GM23248 (cell line): ENCODE measurements at regions not wholly inside any gene's neighbourhood (a gene's known extent, or its start where the extent isn't known, plus 50 kb on each side); places are given as distances from the start of the nearest gene placed in this dataset.

Experiments used
- DNase-seq: peaks from one replicate; pipeline ENCODE4 v3.0.0-alpha.2; 2015
- H2AFZ ChIP-seq: fragments of 200-600 bp; sonication (generic); 2 replicates; pipeline ENCODE4 v1.6.1; 2016; ENCODE audit warnings: antibody characterized with exemption
- H3F3A ChIP-seq: fragments of 200-600 bp; sonication (generic); 2 replicates; pipeline ENCODE4 v1.6.1; 2016; ENCODE audit warnings: mild to moderate bottlenecking, antibody characterized with exemption, mixed run types; ENCODE audit not compliant: insufficient read depth
- H3K27ac ChIP-seq: fragments of 200-600 bp; sonication (generic); 2 replicates; pipeline ENCODE4 v1.5.1; 2016; ENCODE audit warnings: mild to moderate bottlenecking
- H3K27me3 ChIP-seq: fragments of 200-600 bp; sonication (generic); replicated peaks from 2 replicates; pipeline ENCODE4 v1.6.1; 2016; ENCODE audit warnings: mild to moderate bottlenecking; ENCODE audit not compliant: insufficient read depth
- H3K36me3 ChIP-seq: fragments of 200-600 bp; sonication (generic); 2 replicates; pipeline ENCODE4 v1.6.1; 2016; ENCODE audit warnings: low read depth, mild to moderate bottlenecking
- H3K4me1 ChIP-seq: fragments of 200-600 bp; sonication (generic); 2 replicates; pipeline ENCODE4 v1.6.1; 2016; ENCODE audit warnings: mild to moderate bottlenecking; ENCODE audit not compliant: insufficient read depth
- H3K4me2 ChIP-seq: fragments of 200-600 bp; sonication (generic); one replicate; pipeline ENCODE4 v1.6.1; 2016; ENCODE audit warnings: mild to moderate bottlenecking; ENCODE audit not compliant: unreplicated experiment
- H3K4me3 ChIP-seq: fragments of 200-600 bp; sonication (generic); 2 replicates; pipeline ENCODE4 v1.5.1; 2016; ENCODE audit warnings: mild to moderate bottlenecking
- H3K79me2 ChIP-seq: fragments of 200-600 bp; sonication (generic); 2 replicates; pipeline ENCODE4 v1.6.1; 2016; ENCODE audit warnings: mild to moderate bottlenecking; ENCODE audit not compliant: insufficient read depth
- H3K9ac ChIP-seq: fragments of 200-600 bp; sonication (generic); 2 replicates; pipeline ENCODE4 v1.6.1; 2016; ENCODE audit warnings: mild to moderate bottlenecking
- H3K9me2 ChIP-seq: fragments of 200-600 bp; sonication (generic); 2 replicates; pipeline ENCODE4 v1.6.1; 2016; ENCODE audit warnings: mixed run types, mild to moderate bottlenecking, moderate library complexity; ENCODE audit not compliant: insufficient read depth
- H3K9me3 ChIP-seq: fragments of 200-600 bp; sonication (generic); one replicate; pipeline ENCODE4 v1.6.1; 2017; ENCODE audit warnings: low read depth
- H4K20me1 ChIP-seq: fragments of 200-600 bp; sonication (generic); 2 replicates; pipeline ENCODE4 v1.6.0; 2016; ENCODE audit not compliant: insufficient read depth
- EZH2 ChIP-seq: fragments of 200-600 bp; sonication (generic); IDR thresholded peaks from 2 replicates; pipeline ENCODE4 v1.6.1; 2018; ENCODE audit warnings: antibody characterized with exemption, mild to moderate bottlenecking; ENCODE audit not compliant: insufficient read depth, poor library complexity, severe bottlenecking
- EZH2phosphoT487 ChIP-seq: fragments of 200-600 bp; sonication (generic); IDR thresholded peaks from 2 replicates; pipeline ENCODE4 v1.6.1; 2018; ENCODE audit warnings: antibody characterized with exemption, moderate library complexity, mild to moderate bottlenecking, low read depth; ENCODE audit not compliant: insufficient read depth
- WGBS, 2 experiments: methylation state at CpG; one replicate each; pipeline ENCODE4 v1.1.6; 2015 to 2017; ENCODE audit warnings: low lambda C conversion rate in 2 of 2, low coverage in 1 of 2; ENCODE audit errors: missing lambda C conversion rate in 2 of 2; 5-methylcytosine and 5-hydroxymethylcytosine counted together
- in situ Hi-C: fragments of 300-500 bp; cut with MboI; formaldehyde crosslinking; loops from 2 replicates; pipeline ENCODE4 v1.15.0; 2020

- H3K9me2 ChIP-seq = no peaks in the 10 kb centered on the region
- H2AFZ ChIP-seq = no peak overlapping the region
- no peak overlapping the region for H3K9ac ChIP-seq
- H3K9me3 ChIP-seq = no peaks in the 10 kb centered on the region
- in situ Hi-C loops = no loop called here
- H3K79me2 ChIP-seq = no peaks in the 10 kb centered on the region
- WGBS, 2 experiments = 5 to 7% methylated on average over 2 of the region's 2 CpGs
- no peaks in the 10 kb centered on the region for H3F3A ChIP-seq
- TF ChIP-seq EZH2 (no peak), EZH2phosphoT487 (no peak)
- no peak overlapping the region for H3K4me2 ChIP-seq
- H3K4me3 ChIP-seq = no peak overlapping the region
- no peaks in the 10 kb centered on the region for H3K4me1 ChIP-seq
- no peaks in the 10 kb centered on the region for H3K36me3 ChIP-seq
- H3K27me3 ChIP-seq = no peaks in the 10 kb centered on the region
- no peaks in the 10 kb centered on the region for H4K20me1 ChIP-seq
- DNase-seq = no peak
- no peak overlapping the region for H3K27ac ChIP-seq
These were observed 1183.1 kb downstream of the ZPLD1 start for GRCh38 chr3:103617961-103618360.

- H3K79me2 ChIP-seq = no peaks in the 10 kb centered on the region
- DNase-seq = no peak
- no peaks in the 10 kb centered on the region for H3K9me2 ChIP-seq
- no peaks in the 10 kb centered on the region for H3K27me3 ChIP-seq
- 14 to 32% methylated on average over 1 of the region's 1 CpG for WGBS, 2 experiments
- no peak overlapping the region for H2AFZ ChIP-seq
- H3F3A ChIP-seq = no peaks in the 10 kb centered on the region
- H3K27ac ChIP-seq = no peak overlapping the region
- no peaks in the 10 kb centered on the region for H3K4me1 ChIP-seq
- in situ Hi-C loops = no loop called here
- H3K9ac ChIP-seq = no peak overlapping the region
- H3K36me3 ChIP-seq = no peaks in the 10 kb centered on the region
- TF ChIP-seq EZH2 (no peak), EZH2phosphoT487 (no peak)
- H4K20me1 ChIP-seq = no peaks in the 10 kb centered on the region
- H3K9me3 ChIP-seq = no peaks in the 10 kb centered on the region
- no peak overlapping the region for H3K4me3 ChIP-seq
- H3K4me2 ChIP-seq = no peak overlapping the region
These were observed 1189.5 kb downstream of the ZPLD1 start for GRCh38 chr3:103624271-103624670.

- H3K27me3 ChIP-seq = no peaks in the 10 kb centered on the region
- no peaks in the 10 kb centered on the region for H3K9me3 ChIP-seq
- H2AFZ ChIP-seq = no peak overlapping the region
- no peaks in the 10 kb centered on the region for H3K4me1 ChIP-seq
- 4 to 6% methylated on average over 1 of the region's 1 CpG for WGBS, 2 experiments
- in situ Hi-C loops = no loop called here
- no peaks in the 10 kb centered on the region for H3K36me3 ChIP-seq
- no peaks in the 10 kb centered on the region for H4K20me1 ChIP-seq
- no peaks in the 10 kb centered on the region for H3K9me2 ChIP-seq
- H3K4me3 ChIP-seq = no peak overlapping the region
- no peaks in the 10 kb centered on the region for H3F3A ChIP-seq
- no peak overlapping the region for H3K9ac ChIP-seq
- TF ChIP-seq EZH2 (no peak), EZH2phosphoT487 (no peak)
- H3K79me2 ChIP-seq = no peaks in the 10 kb centered on the region
- H3K27ac ChIP-seq = no peak overlapping the region
- no peak for DNase-seq
- H3K4me2 ChIP-seq = no peak overlapping the region
These were observed 1194.6 kb downstream of the ZPLD1 start for GRCh38 chr3:103629391-103629790.

- in situ Hi-C loops = no loop called here
- no peak overlapping the region for H3K27ac ChIP-seq
- 7 to 9% methylated on average over 2 of the region's 2 CpGs for WGBS, 2 experiments
- no peak overlapping the region for H2AFZ ChIP-seq
- H3K79me2 ChIP-seq = no peaks in the 10 kb centered on the region
- H3K4me2 ChIP-seq = no peak overlapping the region
- DNase-seq = no peak
- H3K36me3 ChIP-seq = no peaks in the 10 kb centered on the region
- peaks cover 3% of the 10 kb centered on the region for H3K9me3 ChIP-seq
- no peaks in the 10 kb centered on the region for H3K27me3 ChIP-seq
- no peak overlapping the region for H3K4me3 ChIP-seq
- no peak overlapping the region for H3K9ac ChIP-seq
- TF ChIP-seq EZH2phosphoT487 (no peak), EZH2 (no peak)
- H3K9me2 ChIP-seq = no peaks in the 10 kb centered on the region
- H4K20me1 ChIP-seq = no peaks in the 10 kb centered on the region
- no peaks in the 10 kb centered on the region for H3K4me1 ChIP-seq
- no peaks in the 10 kb centered on the region for H3F3A ChIP-seq
These were observed 1209.6 kb downstream of the ZPLD1 start for GRCh38 chr3:103644450-103644849.

GRCh38 chr3:103653996-103654395 lies 1219.2 kb downstream of the ZPLD1 start:
- Histone ChIP-seq H3F3A (no peaks in the 10 kb centered on the region), H3K4me2 (no peak overlapping the region), H3K4me3 (no peak overlapping the region), H3K27me3 (no peaks in the 10 kb centered on the region), H3K9ac (no peak overlapping the region), H2AFZ (no peak overlapping the region), H3K36me3 (no peaks in the 10 kb centered on the region), H3K9me3 (no peaks in the 10 kb centered on the region), H4K20me1 (no peaks in the 10 kb centered on the region), H3K9me2 (no peaks in the 10 kb centered on the region), H3K4me1 (no peaks in the 10 kb centered on the region), H3K79me2 (no peaks in the 10 kb centered on the region), H3K27ac (no peak overlapping the region)
- in situ Hi-C loops = no loop called here
- 0% methylated on average over 1 of the region's 1 CpG for WGBS, 2 experiments
- TF ChIP-seq EZH2phosphoT487 (no peak), EZH2 (no peak)
- no peak for DNase-seq
